Spleen (tissue), 11 donors: ENCODE measurements at regions not wholly inside any gene's neighbourhood (a gene's known extent, or its start where the extent isn't known, plus 50 kb on each side); places are given as distances from the start of the nearest gene placed in this dataset.

Source experiments
- DNase-seq: peaks from one replicate; pipeline ENCODE4 v3.0.0-alpha.2; 2020
- H3K27ac ChIP-seq, 8 donors: fragments of 200-600 bp; sonication (generic) in 7 of 8; 1 replicate in 4 of 8; 2 replicates in 4 of 8; pipeline versions ENCODE4 v1.5.0 to v1.8.0; 2016 to 2021; ENCODE audit warnings: inconsistent platforms in 4 of 8, mild to moderate bottlenecking in 4 of 8, moderate library complexity in 1 of 8
- H3K27me3 ChIP-seq, 7 donors: fragments of 200-600 bp; sonication (generic) in 6 of 7; replicated peaks in 1 of 7; 1 replicate in 4 of 7; 2 replicates in 3 of 7; pipeline versions ENCODE4 v1.5.0 to v1.8.0; 2016 to 2021; ENCODE audit warnings: inconsistent platforms in 3 of 7, mild to moderate bottlenecking in 1 of 7
- H3K36me3 ChIP-seq, 6 donors: fragments of 200-600 bp; sonication (generic) in 5 of 6; 1 replicate in 4 of 6; 2 replicates in 2 of 6; pipeline versions ENCODE4 v1.5.0 to v1.8.0; 2016 to 2021; ENCODE audit warnings: inconsistent platforms in 2 of 6
- H3K4me1 ChIP-seq, 6 donors: fragments of 200-600 bp; sonication (generic) in 5 of 6; 1 replicate in 3 of 6; 2 replicates in 3 of 6; pipeline versions ENCODE4 v1.5.0 to v1.8.0; 2016 to 2021; ENCODE audit warnings: inconsistent platforms in 3 of 6
- H3K4me3 ChIP-seq, 8 donors: fragments of 200-600 bp; sonication (generic) in 7 of 8; 1 replicate in 4 of 8; 2 replicates in 4 of 8; pipeline versions ENCODE4 v1.5.0 to v1.8.0; 2016 to 2021; ENCODE audit warnings: inconsistent platforms in 4 of 8, mild to moderate bottlenecking in 4 of 8, moderate library complexity in 2 of 8
- H3K9me3 ChIP-seq, 8 donors: fragments of 200-600 bp; sonication (generic) in 7 of 8; 1 replicate in 4 of 8; 2 replicates in 4 of 8; pipeline versions ENCODE4 v1.5.0 to v1.8.0; 2016 to 2021; ENCODE audit warnings: inconsistent platforms in 4 of 8
- CTCF ChIP-seq, 11 experiments: fragments of 200-600 bp in 7 of 11; fragments of 450-650 bp in 4 of 11; sonication (generic) in 4 of 11; IDR thresholded peaks in 8 of 11; conservative IDR thresholded peaks in 3 of 11; 1 replicate in 7 of 11; 2 replicates in 4 of 11; pipeline versions ENCODE4 v1.4.0 to v1.8.0; 2016 to 2021; ENCODE audit warnings: antibody characterized with exemption in 11 of 11, inconsistent platforms in 4 of 11, mild to moderate bottlenecking in 1 of 11
- POLR2A ChIP-seq, 3 donors: fragments of 450-650 bp; IDR thresholded peaks; one replicate each; pipeline ENCODE4 v1.5.1; 2017; ENCODE audit warnings: antibody characterized with exemption in 3 of 3, mild to moderate bottlenecking in 1 of 3
- POLR2AphosphoS5 ChIP-seq, 3 donors: sonication (generic); formaldehyde crosslinking; IDR thresholded peaks; one replicate each; pipeline ENCODE4 v1.5.1; 2017; ENCODE audit warnings: antibody characterized with exemption in 3 of 3
- WGBS, 5 donors: extraction: QIAGEN DNeasy Blood & Tissue Kit in 3 of 5; methylation state at CpG; one replicate each; pipeline versions ENCODE4 v1.1.5 to v1.1.7; 2013 to 2018; 5-methylcytosine and 5-hydroxymethylcytosine counted together
- intact Hi-C: fragments of 100-400 bp; cut with DNase I; formaldehyde crosslinking; loops from one replicate; pipeline ENCODE4 v1.15.0; 2023; ENCODE audit warnings: low total_unique reads
- donor health status: healthy with polysubstance abuse.
- donor health status: DM: no; HTN: no; CAD: no; lungs with moderate emphysema.
- donor health status: DM: no; HTN: no; CAD: no.
- donor health status: Bipolar disorder and iron deficiency.
- donor health status: healthy.
- donor health status: DM: no; HTN: no; CAD: no.
- donor health status: DM: yes; HTN: yes; CAD: no.

- no peak for DNase-seq
- TF ChIP-seq POLR2A (IDR thresholded peaks at IDR 0.05) (no peak), POLR2AphosphoS5 (IDR thresholded peaks at IDR 0.05) (no peak), CTCF (IDR thresholded peaks at IDR 0.05 in 8 of 11, conservative IDR thresholded peaks at IDR 0.05 in 3 of 11) (no peak)
- H3K27me3 ChIP-seq, result no peaks in the 10 kb centered on the region
- H3K9me3 ChIP-seq, result no peaks in the 10 kb centered on the region
- intact Hi-C loops, result no loop called here
- no peak overlapping the region for H3K27ac ChIP-seq
- no peaks in the 10 kb centered on the region for H3K4me1 ChIP-seq
- H3K4me3 ChIP-seq, result no peak overlapping the region
- H3K36me3 ChIP-seq, result no peaks in the 10 kb centered on the region
Observed at GRCh38 chr10:64173826-64174225, 652.6 kb downstream of the REEP3 start.

GRCh38 chr10:64174666-64175255 is 653.6 kb downstream of the REEP3 start:
- Histone ChIP-seq H3K9me3 (no peaks in the 10 kb centered on the region), H3K36me3 (no peaks in the 10 kb centered on the region), H3K27ac (no peak overlapping the region), H3K4me3 (no peak overlapping the region), H3K27me3 (no peaks in the 10 kb centered on the region), H3K4me1 (no peaks in the 10 kb centered on the region)
- WGBS, 5 donors, result 82 to 89% (median 88%) methylated on average over 9 of the region's 9 CpGs
- TF ChIP-seq CTCF (IDR thresholded peaks at IDR 0.05 in 8 of 11, conservative IDR thresholded peaks at IDR 0.05 in 3 of 11), result no peak
- no peak for TF ChIP-seq POLR2AphosphoS5 (IDR thresholded peaks at IDR 0.05)
- no peak for TF ChIP-seq POLR2A (IDR thresholded peaks at IDR 0.05)
- intact Hi-C loops, result no loop called here
- DNase-seq, result no peak

GRCh38 chr10:64175271-64175962 is 654.2 kb downstream of the REEP3 start:
- intact Hi-C loops, result no loop called here
- Histone ChIP-seq H3K4me1 (no peaks in the 10 kb centered on the region), H3K27me3 (no peaks in the 10 kb centered on the region), H3K9me3 (no peaks in the 10 kb centered on the region), H3K36me3 (no peaks in the 10 kb centered on the region), H3K4me3 (no peak overlapping the region), H3K27ac (no peak overlapping the region)
- TF ChIP-seq CTCF (IDR thresholded peaks at IDR 0.05 in 8 of 11, conservative IDR thresholded peaks at IDR 0.05 in 3 of 11) (no peak), POLR2A (IDR thresholded peaks at IDR 0.05) (no peak)
- DNase-seq, result no peak
- WGBS, 5 donors, result 73 to 89% (median 82%) methylated on average over 4 of the region's 4 CpGs

GRCh38 chr10:64182671-64183070 is 661.5 kb downstream of the REEP3 start:
- Histone ChIP-seq H3K27ac (no peak overlapping the region), H3K4me3 (no peak overlapping the region), H3K36me3 (no peaks in the 10 kb centered on the region), H3K4me1 (no peaks in the 10 kb centered on the region), H3K27me3 (no peaks in the 10 kb centered on the region), H3K9me3 (peaks cover 0 to 3% (median 0%) of the 10 kb centered on the region in 8 donors)
- TF ChIP-seq CTCF (IDR thresholded peaks at IDR 0.05 in 8 of 11, conservative IDR thresholded peaks at IDR 0.05 in 3 of 11), result no peak
- TF ChIP-seq POLR2AphosphoS5 (IDR thresholded peaks at IDR 0.05), result no peak
- no peak for TF ChIP-seq POLR2A (IDR thresholded peaks at IDR 0.05)
- intact Hi-C loops, result no loop called here
- no peak for DNase-seq
